Urinary bladder (tissue), 3 donors: ENCODE measurements at regions not wholly inside any gene's neighbourhood (a gene's known extent, or its start where the extent isn't known, plus 50 kb on each side); places are given as distances from the start of the nearest gene placed in this dataset.

ENCODE experiments used
- DNase-seq: peaks from one replicate; pipeline ENCODE4 v3.0.0-alpha.2; 2015; ENCODE audit errors: extremely low spot score
- H3K27ac ChIP-seq: one replicate; pipeline ENCODE4 v1.5.1; 2013; ENCODE audit warnings: low read depth, mild to moderate bottlenecking, moderate library complexity
- H3K36me3 ChIP-seq: one replicate; pipeline ENCODE4 v1.6.1; 2013; ENCODE audit warnings: mild to moderate bottlenecking, moderate library complexity; ENCODE audit not compliant: insufficient read depth
- H3K4me1 ChIP-seq: one replicate; pipeline ENCODE4 v1.6.1; 2013; ENCODE audit warnings: mild to moderate bottlenecking, moderate library complexity; ENCODE audit not compliant: insufficient read depth
- H3K4me3 ChIP-seq: one replicate; pipeline ENCODE4 v1.5.1; 2013; ENCODE audit warnings: low read depth, low read length
- WGBS: extraction: QIAGEN DNeasy Blood & Tissue Kit; methylation state at CpG from one replicate; pipeline ENCODE4 v1.1.7; 2013; 5-methylcytosine and 5-hydroxymethylcytosine counted together
- donor health status: healthy with polysubstance abuse.
- donor health status: healthy.

- WGBS: 68% methylated on average over 1 of the region's 1 CpG
- no peak for DNase-seq
- H3K36me3 ChIP-seq: no peaks in the 10 kb centered on the region
- no peak overlapping the region for H3K4me3 ChIP-seq
- H3K27ac ChIP-seq: no peak overlapping the region
- no peaks in the 10 kb centered on the region for H3K4me1 ChIP-seq
Observed at GRCh38 chr3:103127737-103128136, 692.9 kb downstream of the ZPLD1 start.

- H3K4me1 ChIP-seq: no peaks in the 10 kb centered on the region
Observed at GRCh38 chr3:103134023-103134724, 699.4 kb downstream of the ZPLD1 start.

GRCh38 chr3:103136621-103137020 lies 701.8 kb downstream of the ZPLD1 start:
- no peaks in the 10 kb centered on the region for H3K36me3 ChIP-seq
- H3K4me3 ChIP-seq: no peak overlapping the region
- no peaks in the 10 kb centered on the region for H3K4me1 ChIP-seq
- DNase-seq: no peak
- no peak overlapping the region for H3K27ac ChIP-seq

More at GRCh38 chr3:103134023-103134724, 699.4 kb downstream of the ZPLD1 start:
- no peak overlapping the region for H3K4me3 ChIP-seq
- no peaks in the 10 kb centered on the region for H3K36me3 ChIP-seq
- DNase-seq: no peak
- H3K27ac ChIP-seq: no peak overlapping the region
- WGBS: 96% methylated on average over 1 of the region's 1 CpG

- H3K27ac ChIP-seq: no peak overlapping the region
- no peaks in the 10 kb centered on the region for H3K4me1 ChIP-seq
- H3K4me3 ChIP-seq: no peak overlapping the region
- DNase-seq: no peak
- H3K36me3 ChIP-seq: no peaks in the 10 kb centered on the region
Observed at GRCh38 chr3:103137830-103138229, 703.0 kb downstream of the ZPLD1 start.

GRCh38 chr3:103158183-103158582 lies 723.4 kb downstream of the ZPLD1 start:
- Histone ChIP-seq H3K27ac (no peak overlapping the region), H3K4me1 (no peaks in the 10 kb centered on the region), H3K4me3 (no peak overlapping the region), H3K36me3 (no peaks in the 10 kb centered on the region)
- no peak for DNase-seq
- 69% methylated on average over 1 of the region's 1 CpG for WGBS

GRCh38 chr3:103166890-103167289 lies 732.1 kb downstream of the ZPLD1 start:
- WGBS: 93% methylated on average over 13 of the region's 13 CpGs
- Histone ChIP-seq H3K27ac (no peak overlapping the region), H3K4me1 (no peaks in the 10 kb centered on the region), H3K4me3 (no peak overlapping the region), H3K36me3 (no peaks in the 10 kb centered on the region)
- no peak for DNase-seq

GRCh38 chr3:103167850-103168249 lies 733.0 kb downstream of the ZPLD1 start:
- no peaks in the 10 kb centered on the region for H3K36me3 ChIP-seq
- DNase-seq: no peak
- H3K4me3 ChIP-seq: no peak overlapping the region
- 84% methylated on average over 6 of the region's 6 CpGs for WGBS
- H3K4me1 ChIP-seq: no peaks in the 10 kb centered on the region
- H3K27ac ChIP-seq: no peak overlapping the region

GRCh38 chr3:103169289-103169688 lies 734.5 kb downstream of the ZPLD1 start:
- no peak for DNase-seq
- Histone ChIP-seq H3K36me3 (no peaks in the 10 kb centered on the region), H3K27ac (no peak overlapping the region), H3K4me1 (no peaks in the 10 kb centered on the region), H3K4me3 (no peak overlapping the region)
- 91% methylated on average over 2 of the region's 2 CpGs for WGBS

GRCh38 chr3:103170651-103171050 lies 735.8 kb downstream of the ZPLD1 start:
- no peak for DNase-seq
- Histone ChIP-seq H3K4me3 (no peak overlapping the region), H3K27ac (no peak overlapping the region), H3K4me1 (no peaks in the 10 kb centered on the region), H3K36me3 (no peaks in the 10 kb centered on the region)

- Histone ChIP-seq H3K4me1 (no peaks in the 10 kb centered on the region), H3K4me3 (no peak overlapping the region), H3K36me3 (no peaks in the 10 kb centered on the region), H3K27ac (no peak overlapping the region)
- DNase-seq: no peak
- 91% methylated on average over 1 of the region's 1 CpG for WGBS
Observed at GRCh38 chr3:103173940-103174339, 739.1 kb downstream of the ZPLD1 start.

GRCh38 chr3:103181160-103181559 lies 746.3 kb downstream of the ZPLD1 start:
- Histone ChIP-seq H3K4me3 (no peak overlapping the region), H3K4me1 (no peaks in the 10 kb centered on the region), H3K36me3 (no peaks in the 10 kb centered on the region), H3K27ac (no peak overlapping the region)
- no peak for DNase-seq

GRCh38 chr3:103184772-103185171 lies 750.0 kb downstream of the ZPLD1 start:
- Histone ChIP-seq H3K4me3 (no peak overlapping the region), H3K27ac (no peak overlapping the region), H3K36me3 (no peaks in the 10 kb centered on the region), H3K4me1 (no peaks in the 10 kb centered on the region)
- DNase-seq: no peak

GRCh38 chr3:103189941-103190340 lies 755.1 kb downstream of the ZPLD1 start:
- DNase-seq: no peak

GRCh38 chr3:103195216-103195615 lies 760.4 kb downstream of the ZPLD1 start:
- Histone ChIP-seq H3K4me1 (no peaks in the 10 kb centered on the region), H3K27ac (no peak overlapping the region), H3K4me3 (no peak overlapping the region), H3K36me3 (no peaks in the 10 kb centered on the region)
- DNase-seq: no peak
- 50% methylated on average over 4 of the region's 4 CpGs for WGBS

More at GRCh38 chr3:103189941-103190340, 755.1 kb downstream of the ZPLD1 start:
- H3K4me3 ChIP-seq: no peak overlapping the region
- no peaks in the 10 kb centered on the region for H3K4me1 ChIP-seq
- H3K36me3 ChIP-seq: no peaks in the 10 kb centered on the region
- H3K27ac ChIP-seq: no peak overlapping the region

- WGBS: 96% methylated on average over 4 of the region's 4 CpGs
- H3K4me3 ChIP-seq: no peak overlapping the region
- no peaks in the 10 kb centered on the region for H3K4me1 ChIP-seq
- H3K27ac ChIP-seq: no peak overlapping the region
- DNase-seq: no peak
- no peaks in the 10 kb centered on the region for H3K36me3 ChIP-seq
Observed at GRCh38 chr3:103203441-103203840, 768.6 kb downstream of the ZPLD1 start.
